ENCODE measurements at regions not wholly inside any gene's neighbourhood (a gene's known extent, or its start where the extent isn't known, plus 50 kb on each side); places are given as distances from the start of the nearest gene placed in this dataset.

- TF ChIP-seq CTCF (IDR thresholded peaks at IDR 0.05; ENCODE audit: poor library complexity, severe bottlenecking) (no peak), EZH2 (IDR thresholded peaks at IDR 0.05; ENCODE audit: borderline replicate concordance, insufficient read depth, low read length, poor library complexity, severe bottlenecking) (no peak), RAD21 (conservative IDR thresholded peaks at IDR 0.05) (no peak), POLR2AphosphoS5 (IDR thresholded peaks at IDR 0.05) (no peak), EP300 (conservative IDR thresholded peaks at IDR 0.05; ENCODE audit: poor library complexity, severe bottlenecking) (no peak), SMC3 (conservative IDR thresholded peaks at IDR 0.05; ENCODE audit: poor library complexity) (no peak), TAF1 (IDR thresholded peaks at IDR 0.05; ENCODE audit: low read depth) (no peak)
- TF ChIP-seq, protein P1, sequence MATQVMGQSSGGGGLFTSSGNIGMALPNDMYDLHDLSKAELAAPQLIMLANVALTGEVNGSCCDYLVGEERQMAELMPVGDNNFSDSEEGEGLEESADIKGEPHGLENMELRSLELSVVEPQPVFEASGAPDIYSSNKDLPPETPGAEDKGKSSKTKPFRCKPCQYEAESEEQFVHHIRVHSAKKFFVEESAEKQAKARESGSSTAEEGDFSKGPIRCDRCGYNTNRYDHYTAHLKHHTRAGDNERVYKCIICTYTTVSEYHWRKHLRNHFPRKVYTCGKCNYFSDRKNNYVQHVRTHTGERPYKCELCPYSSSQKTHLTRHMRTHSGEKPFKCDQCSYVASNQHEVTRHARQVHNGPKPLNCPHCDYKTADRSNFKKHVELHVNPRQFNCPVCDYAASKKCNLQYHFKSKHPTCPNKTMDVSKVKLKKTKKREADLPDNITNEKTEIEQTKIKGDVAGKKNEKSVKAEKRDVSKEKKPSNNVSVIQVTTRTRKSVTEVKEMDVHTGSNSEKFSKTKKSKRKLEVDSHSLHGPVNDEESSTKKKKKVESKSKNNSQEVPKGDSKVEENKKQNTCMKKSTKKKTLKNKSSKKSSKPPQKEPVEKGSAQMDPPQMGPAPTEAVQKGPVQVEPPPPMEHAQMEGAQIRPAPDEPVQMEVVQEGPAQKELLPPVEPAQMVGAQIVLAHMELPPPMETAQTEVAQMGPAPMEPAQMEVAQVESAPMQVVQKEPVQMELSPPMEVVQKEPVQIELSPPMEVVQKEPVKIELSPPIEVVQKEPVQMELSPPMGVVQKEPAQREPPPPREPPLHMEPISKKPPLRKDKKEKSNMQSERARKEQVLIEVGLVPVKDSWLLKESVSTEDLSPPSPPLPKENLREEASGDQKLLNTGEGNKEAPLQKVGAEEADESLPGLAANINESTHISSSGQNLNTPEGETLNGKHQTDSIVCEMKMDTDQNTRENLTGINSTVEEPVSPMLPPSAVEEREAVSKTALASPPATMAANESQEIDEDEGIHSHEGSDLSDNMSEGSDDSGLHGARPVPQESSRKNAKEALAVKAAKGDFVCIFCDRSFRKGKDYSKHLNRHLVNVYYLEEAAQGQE (IDR thresholded peaks at IDR 0.05; ENCODE audit: borderline replicate concordance) = no peak
Observed at GRCh38 chr3:137249311-137249940, 291.6 kb downstream of the IL20RB start.

Measured in neural cell (in vitro differentiated cells).